ENCODE measurements at regions not wholly inside any gene's neighbourhood (a gene's known extent, or its start where the extent isn't known, plus 50 kb on each side); places are given as distances from the start of the nearest gene placed in this dataset.

GRCh38 chr15:93519599-93519998, 430.6 kb upstream of the RGMA start:
- H3K4me3 ChIP-seq (ENCODE audit: low read depth, low read length): no peak overlapping the region
- DNase-seq (ENCODE audit: low read depth): no peak
- TF ChIP-seq, protein P1, sequence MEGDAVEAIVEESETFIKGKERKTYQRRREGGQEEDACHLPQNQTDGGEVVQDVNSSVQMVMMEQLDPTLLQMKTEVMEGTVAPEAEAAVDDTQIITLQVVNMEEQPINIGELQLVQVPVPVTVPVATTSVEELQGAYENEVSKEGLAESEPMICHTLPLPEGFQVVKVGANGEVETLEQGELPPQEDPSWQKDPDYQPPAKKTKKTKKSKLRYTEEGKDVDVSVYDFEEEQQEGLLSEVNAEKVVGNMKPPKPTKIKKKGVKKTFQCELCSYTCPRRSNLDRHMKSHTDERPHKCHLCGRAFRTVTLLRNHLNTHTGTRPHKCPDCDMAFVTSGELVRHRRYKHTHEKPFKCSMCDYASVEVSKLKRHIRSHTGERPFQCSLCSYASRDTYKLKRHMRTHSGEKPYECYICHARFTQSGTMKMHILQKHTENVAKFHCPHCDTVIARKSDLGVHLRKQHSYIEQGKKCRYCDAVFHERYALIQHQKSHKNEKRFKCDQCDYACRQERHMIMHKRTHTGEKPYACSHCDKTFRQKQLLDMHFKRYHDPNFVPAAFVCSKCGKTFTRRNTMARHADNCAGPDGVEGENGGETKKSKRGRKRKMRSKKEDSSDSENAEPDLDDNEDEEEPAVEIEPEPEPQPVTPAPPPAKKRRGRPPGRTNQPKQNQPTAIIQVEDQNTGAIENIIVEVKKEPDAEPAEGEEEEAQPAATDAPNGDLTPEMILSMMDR (IDR thresholded peaks at IDR 0.05; ENCODE audit: insufficient read depth, low read length): no peak

DNA sequence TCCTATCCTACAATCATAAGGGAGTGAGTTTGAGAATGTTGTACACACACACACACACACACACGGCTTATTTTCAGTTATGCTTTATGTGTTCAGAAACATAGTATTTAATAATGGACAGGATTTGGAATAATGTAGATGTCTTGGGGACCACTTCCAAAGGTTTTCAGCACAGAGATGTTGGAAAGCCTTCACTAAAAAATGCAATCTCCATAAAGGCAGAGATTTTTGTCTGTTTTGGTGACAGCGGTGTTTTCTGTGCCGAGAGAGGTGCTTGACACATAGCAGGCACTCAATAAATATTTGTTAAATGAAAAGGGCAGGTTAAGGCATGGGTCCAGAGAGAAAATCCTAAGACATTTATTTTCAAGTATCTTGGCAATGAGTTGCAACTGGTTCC, 428.2 kb upstream of the RGMA start:
- TF ChIP-seq, protein P1 (IDR thresholded peaks at IDR 0.05; ENCODE audit: insufficient read depth, low read length): no peak
- DNase-seq (ENCODE audit: low read depth): no peak
- no peak overlapping the region for H3K4me3 ChIP-seq (ENCODE audit: low read depth, low read length)

GRCh38 chr15:93515256-93516051, 426.4 kb upstream of the RGMA start:
- no peak for DNase-seq (ENCODE audit: low read depth)
- TF ChIP-seq, protein P1 (IDR thresholded peaks at IDR 0.05; ENCODE audit: insufficient read depth, low read length): no peak
- H3K4me3 ChIP-seq (ENCODE audit: low read depth, low read length): no peak overlapping the region

DNA sequence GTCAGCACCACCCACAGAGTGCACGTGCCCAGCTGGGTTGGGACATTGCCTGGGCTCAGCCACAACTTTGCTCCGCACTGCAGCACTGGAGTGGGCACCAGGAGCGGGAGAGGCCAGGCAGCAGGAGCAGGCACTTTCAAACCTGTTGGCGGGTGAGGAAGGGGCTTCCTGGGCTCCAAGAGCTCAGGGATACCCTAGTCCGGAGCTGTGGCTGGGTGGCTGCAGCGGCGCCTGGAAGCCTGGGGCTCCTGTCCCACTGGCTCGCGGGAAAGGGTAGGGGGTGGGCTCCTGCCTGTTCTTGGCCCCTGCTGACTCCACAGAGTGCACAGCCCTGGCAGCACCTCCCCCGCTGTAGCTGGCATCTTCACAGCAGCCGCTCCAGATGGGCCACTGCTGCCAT, 417.6 kb upstream of the RGMA start:
- H3K4me3 ChIP-seq (ENCODE audit: low read depth, low read length): no peak overlapping the region
- DNase-seq (ENCODE audit: low read depth): no peak
- TF ChIP-seq, protein P1 (IDR thresholded peaks at IDR 0.05; ENCODE audit: insufficient read depth, low read length): no peak

DNA sequence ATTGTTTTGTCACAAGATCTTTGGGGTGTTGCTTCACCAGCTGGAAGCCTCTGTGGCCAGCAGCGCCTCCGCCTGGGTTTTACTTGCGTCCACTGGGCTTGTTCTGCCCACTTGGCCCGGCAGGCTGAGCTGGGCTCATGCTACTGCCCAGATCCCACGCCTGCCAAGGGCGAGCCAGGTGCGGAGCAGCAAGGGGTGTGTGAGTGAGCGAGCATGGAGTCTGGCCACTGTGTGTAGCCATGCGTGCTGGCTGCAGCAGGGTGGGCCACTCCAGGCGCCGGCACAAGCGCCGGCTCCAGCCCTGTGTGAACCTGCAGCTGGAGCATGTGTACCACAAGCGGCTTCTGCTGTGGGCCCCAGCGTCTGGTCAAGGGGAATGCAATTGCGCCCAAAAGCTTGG, 416.5 kb upstream of the RGMA start:
- DNase-seq (ENCODE audit: low read depth): no peak
- TF ChIP-seq, protein P1 (IDR thresholded peaks at IDR 0.05; ENCODE audit: insufficient read depth, low read length): no peak
- H3K4me3 ChIP-seq (ENCODE audit: low read depth, low read length): no peak overlapping the region

- no peak for DNase-seq (ENCODE audit: low read depth)
- TF ChIP-seq, protein P1 (IDR thresholded peaks at IDR 0.05; ENCODE audit: insufficient read depth, low read length): no peak
- H3K4me3 ChIP-seq (ENCODE audit: low read depth, low read length): no peak overlapping the region
These were observed 412.9 kb upstream of the RGMA start for GRCh38 chr15:93501946-93502345.

- TF ChIP-seq, protein P1 (IDR thresholded peaks at IDR 0.05; ENCODE audit: insufficient read depth, low read length): no peak
- H3K4me3 ChIP-seq (ENCODE audit: low read depth, low read length): no peak overlapping the region
- DNase-seq (ENCODE audit: low read depth): no peak
These were observed 411.1 kb upstream of the RGMA start for GRCh38 chr15:93500155-93500554.
